K562 (cell line): ENCODE measurements at regions not wholly inside any gene's neighbourhood (a gene's known extent, or its start where the extent isn't known, plus 50 kb on each side); places are given as distances from the start of the nearest gene placed in this dataset.

Experiments used
- ATAC-seq: fragments of 200-7000 bp; cut with Tn5 transposase; 3 replicates; pipeline ENCODE4 v1.9.1; 2020; ENCODE audit warnings: moderate library complexity
- BruUV-seq: library from RNA; stranded (reverse); fragments of 400-500 nt; replicated peaks from 2 replicates; lab custom pipeline; 2021; lab: Mats Ljungman, UMichigan
- CTCF ChIA-PET: fragments of 300-600 bp; formaldehyde crosslinking; extraction: SDS; loops from one replicate; lab custom pipeline; 2021; ENCODE audit warnings: low intra/inter-chr PET ratio; lab: Yijun Ruan, JAX
- POLR2A ChIA-PET: fragments of 300-600, 350-650 bp; sonication (Branson Sonifier 250); formaldehyde crosslinking; extraction: SDS; loops from one replicate; lab custom pipeline; 2021; ENCODE audit warnings: antibody characterized with exemption, inconsistent platforms; lab: Yijun Ruan, JAX
- DNase-seq, 4 experiments: peaks; one replicate each; pipeline versions ENCODE4 v3.0.0 to v3.0.0-alpha.2; 2011 to 2018; ENCODE audit warnings: low spot score in 3 of 4, mixed read lengths in 3 of 4; ENCODE audit errors: extremely low read depth in 1 of 4
- FAIRE-seq: peaks from 2 replicates; lab custom pipeline; 2011; peaks lifted over from hg19 to GRCh38; lab: Jason Lieb, UNC
- H2AFZ ChIP-seq: 2 replicates; pipeline ENCODE4 v1.6.0; 2011; ENCODE audit warnings: low read depth, low read length, control low read depth, inconsistent platforms
- H3K27ac ChIP-seq: fragments of 200-600 bp; 3 replicates; pipeline ENCODE4 v1.8.0; 2011; ENCODE audit warnings: low read depth, mild to moderate bottlenecking, control low read depth, inconsistent platforms, low read length, moderate library complexity, mixed read lengths; ENCODE audit errors: extremely low read depth
- H3K27me3 ChIP-seq, 2 experiments: fragments of 300-600 bp in 1 of 2; 2 replicates in 1 of 2; 3 replicates in 1 of 2; pipeline versions ENCODE4 v1.6.0 to v1.8.0; 2011; ENCODE audit warnings: inconsistent platforms in 2 of 2, low read length in 2 of 2, mild to moderate bottlenecking in 1 of 2, mixed read lengths in 1 of 2, moderate library complexity in 1 of 2; ENCODE audit not compliant: control insufficient read depth in 2 of 2, insufficient read depth in 2 of 2
- H3K36me3 ChIP-seq: fragments of 300-600 bp; 3 replicates; pipeline ENCODE4 v1.8.0; 2011; ENCODE audit warnings: mild to moderate bottlenecking, low read length, inconsistent platforms; ENCODE audit not compliant: control insufficient read depth, insufficient read depth
- H3K4me1 ChIP-seq, 2 experiments: fragments of 200-600 bp in 1 of 2; replicated peaks in 1 of 2; 2 replicates in 1 of 2; 3 replicates in 1 of 2; pipeline versions ENCODE4 v1.5.1 to v1.8.0; 2011; ENCODE audit warnings: inconsistent platforms in 2 of 2, low read length in 2 of 2, mild to moderate bottlenecking in 1 of 2, mixed read lengths in 1 of 2, moderate library complexity in 1 of 2; ENCODE audit not compliant: control insufficient read depth in 2 of 2, insufficient read depth in 2 of 2
- H3K4me2 ChIP-seq: 2 replicates; pipeline ENCODE4 v1.6.1; 2011; ENCODE audit warnings: low read length, control low read depth, inconsistent platforms, mixed read lengths; ENCODE audit not compliant: insufficient read depth
- H3K4me3 ChIP-seq: fragments of 200-600 bp; sonication (generic), shearing (Covaris generic); 2 replicates; pipeline ENCODE4 v1.5.1; 2016; ENCODE audit warnings: control low read depth, inconsistent platforms
- H3K79me2 ChIP-seq: fragments of 200-600 bp; 3 replicates; pipeline ENCODE4 v1.8.0; 2011; ENCODE audit warnings: low read length, inconsistent platforms; ENCODE audit not compliant: control insufficient read depth, insufficient read depth
- H3K9ac ChIP-seq, 2 experiments: 2 replicates each; pipeline versions ENCODE4 v1.6.0 to v1.6.1; 2011; ENCODE audit warnings: low read depth in 2 of 2, low read length in 2 of 2, control low read depth in 1 of 2, inconsistent platforms in 1 of 2, mild to moderate bottlenecking in 1 of 2, mixed read lengths in 1 of 2; ENCODE audit not compliant: insufficient read depth in 1 of 2
- H3K9me1 ChIP-seq: one replicate; pipeline ENCODE4 v1.6.0; 2011; ENCODE audit warnings: inconsistent platforms, mild to moderate bottlenecking, low read length, moderate library complexity; ENCODE audit not compliant: control insufficient read depth, insufficient read depth
- H3K9me3 ChIP-seq: replicated peaks from 2 replicates; pipeline ENCODE4 v1.5.1; 2011; ENCODE audit warnings: low read depth, low read length, inconsistent platforms; ENCODE audit not compliant: control insufficient read depth, insufficient read depth
- H4K20me1 ChIP-seq: replicated peaks from 2 replicates; pipeline ENCODE4 v1.6.1; 2011; ENCODE audit warnings: low read length, inconsistent platforms, mixed read lengths; ENCODE audit not compliant: control insufficient read depth, insufficient read depth
- E2F1 ChIP-seq: sonication (generic); formaldehyde crosslinking; IDR thresholded peaks from 2 replicates; pipeline ENCODE4 v1.8.1; 2023; ENCODE audit warnings: mild to moderate bottlenecking, missing genetic modification reagents, moderate library complexity
- ETV1 ChIP-seq: fragments of 450-650 bp; conservative IDR thresholded peaks from 2 replicates; pipeline ENCODE4 v1.6.1; 2016; ENCODE audit warnings: missing genetic modification characterization, control low read depth, low read depth, missing compliant biosample characterization
- MTF1 ChIP-seq: fragments of 250-450 bp; sonication (Bioruptor Pico); IDR thresholded peaks from 2 replicates; pipeline ENCODE4 v1.9.0; 2021; ENCODE audit warnings: moderate library complexity, mild to moderate bottlenecking, inconsistent platforms, borderline replicate concordance
- ZNF740 ChIP-seq, 3 experiments: fragments of 200-800 bp in 1 of 3; sonication (Bioruptor generic) in 1 of 3; sonication (generic) in 1 of 3; formaldehyde crosslinking in 1 of 3; IDR thresholded peaks; 2 replicates each; pipeline versions ENCODE4 v1.6.1 to v1.8.0; 2016 to 2022; ENCODE audit warnings: mild to moderate bottlenecking in 2 of 3, missing compliant biosample characterization in 2 of 3, missing genetic modification characterization in 2 of 3, missing genetic modification reagents in 1 of 3
- WGBS: fragments of 100-300 bp; shearing (Covaris generic); methylation state at CpG from one replicate; pipeline ENCODE4 v1.1.6; 2016; ENCODE audit warnings: low coverage, mixed read lengths; ENCODE audit not compliant: insufficient coverage; ENCODE audit errors: missing lambda C conversion rate; 5-methylcytosine and 5-hydroxymethylcytosine counted together
- in situ Hi-C: fragments of 300-500 bp; cut with MboI; formaldehyde crosslinking; loops from 4 replicates; pipeline ENCODE4 v1.15.0; 2018; ENCODE audit warnings: inconsistent platforms, mixed read lengths
- intact Hi-C: fragments of 100-400 bp; cut with micrococcal nuclease; formaldehyde crosslinking; loops from 2 replicates; pipeline ENCODE4 v1.14.2; 2022
- TF ChIP-seq, protein P1 (sequence below): fragments of 450-650 bp; formaldehyde crosslinking; IDR thresholded peaks from 2 replicates; pipeline ENCODE4 v1.4.0; 2022; ENCODE audit warnings: missing genetic modification characterization

DNA sequence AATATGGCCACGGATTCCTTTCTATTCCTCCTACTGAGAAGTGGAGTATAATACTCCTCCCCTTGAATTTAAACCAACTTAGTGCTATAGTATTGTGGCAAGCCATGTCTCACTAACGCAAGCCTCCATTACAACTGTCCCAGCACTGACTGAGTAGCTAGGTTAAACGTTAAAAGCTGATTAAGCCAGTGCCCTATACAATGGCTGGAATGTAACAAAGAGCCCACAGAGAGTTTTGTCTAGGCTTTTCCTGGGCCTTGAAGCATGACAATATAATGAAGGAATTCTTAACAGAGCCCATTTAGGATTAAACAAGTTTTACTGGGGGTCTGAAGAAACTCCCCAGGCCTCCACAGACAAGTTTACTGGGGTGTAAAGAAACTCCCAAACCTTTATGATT lies 254.5 kb upstream of the DACH1 start:
- H4K20me1 ChIP-seq: no peaks in the 10 kb centered on the region
- no peaks in the 10 kb centered on the region for H3K79me2 ChIP-seq
- H3K4me3 ChIP-seq: no peak overlapping the region
- H3K27ac ChIP-seq: no peak overlapping the region
- H3K4me1 ChIP-seq: no peaks in the 10 kb centered on the region
- in situ Hi-C loops: no loop called here
- FAIRE-seq (no peak), DNase-seq (no peak), ATAC-seq (no peak)
- H3K27me3 ChIP-seq: no peaks in the 10 kb centered on the region
- BruUV-seq: no TSS peak
- 2% methylated on average over 3 of the region's 3 CpGs for WGBS
- no peak overlapping the region for H3K4me2 ChIP-seq
- H2AFZ ChIP-seq: no peak overlapping the region
- intact Hi-C loops: no loop called here
- no peaks in the 10 kb centered on the region for H3K9me3 ChIP-seq
- no peaks in the 10 kb centered on the region for H3K9me1 ChIP-seq
- CTCF ChIA-PET: no interaction called here
- TF ChIP-seq E2F1 (no peak), ETV1 (no peak), MTF1 (CRISPR knock-in tag) (no peak), ZNF740 (CRISPR knock-in tag; IDR thresholded peaks at IDR 0.05) (no peak), ZNF740 (tag; IDR thresholded peaks at IDR 0.05) (no peak)
- TF ChIP-seq, protein P1, sequence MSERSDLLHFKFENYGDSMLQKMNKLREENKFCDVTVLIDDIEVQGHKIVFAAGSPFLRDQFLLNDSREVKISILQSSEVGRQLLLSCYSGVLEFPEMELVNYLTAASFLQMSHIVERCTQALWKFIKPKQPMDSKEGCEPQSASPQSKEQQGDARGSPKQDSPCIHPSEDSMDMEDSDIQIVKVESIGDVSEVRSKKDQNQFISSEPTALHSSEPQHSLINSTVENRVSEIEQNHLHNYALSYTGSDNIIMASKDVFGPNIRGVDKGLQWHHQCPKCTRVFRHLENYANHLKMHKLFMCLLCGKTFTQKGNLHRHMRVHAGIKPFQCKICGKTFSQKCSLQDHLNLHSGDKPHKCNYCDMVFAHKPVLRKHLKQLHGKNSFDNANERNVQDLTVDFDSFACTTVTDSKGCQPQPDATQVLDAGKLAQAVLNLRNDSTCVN (CRISPR knock-in tag): no peak
- H3K36me3 ChIP-seq: no peaks in the 10 kb centered on the region
- POLR2A ChIA-PET: no interaction called here
- H3K9ac ChIP-seq: no peak overlapping the region
